IPS-NIHi11 (cell line): ENCODE measurements at regions not wholly inside any gene's neighbourhood (a gene's known extent, or its start where the extent isn't known, plus 50 kb on each side); places are given as distances from the start of the nearest gene placed in this dataset.
A peak's percentile ranks its signal among the peaks of the same experiment; 100 is the strongest.

Experiments used
- DNase-seq: peaks from one replicate; pipeline ENCODE4 v3.0.0; 2012; ENCODE audit warnings: mixed read lengths, low spot score

DNA sequence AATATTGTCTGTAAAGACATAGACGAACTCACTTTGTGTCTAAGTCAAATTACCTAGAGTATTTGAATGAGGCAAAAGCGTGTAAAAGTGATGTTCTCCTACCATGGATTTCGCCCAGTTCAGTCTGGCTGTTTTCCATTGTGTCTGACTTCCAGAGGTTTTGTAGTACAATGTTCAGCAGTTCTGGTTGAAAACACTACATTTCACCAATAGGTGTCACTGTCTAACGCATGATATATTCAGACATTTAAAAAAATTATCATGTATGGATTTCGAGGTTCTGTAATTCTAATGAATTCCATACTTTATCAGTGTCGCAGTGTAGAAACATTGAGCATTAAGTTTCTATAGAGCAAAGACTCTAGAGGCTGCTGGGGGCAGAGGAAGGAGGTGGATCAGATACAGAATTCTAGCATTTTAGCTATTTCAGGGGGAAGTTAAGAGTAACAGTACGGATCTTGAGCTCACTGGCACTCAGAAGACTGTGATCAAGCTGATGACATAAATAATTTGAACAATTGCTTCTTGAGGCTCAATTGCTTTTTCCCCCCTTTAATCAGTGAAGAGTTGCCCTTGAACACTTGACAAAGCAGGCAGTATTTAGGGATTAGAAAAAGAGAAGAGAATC is 196.9 kb upstream of the RHOBTB1 start:
- peak; percentile 28 for DNase-seq

DNA sequence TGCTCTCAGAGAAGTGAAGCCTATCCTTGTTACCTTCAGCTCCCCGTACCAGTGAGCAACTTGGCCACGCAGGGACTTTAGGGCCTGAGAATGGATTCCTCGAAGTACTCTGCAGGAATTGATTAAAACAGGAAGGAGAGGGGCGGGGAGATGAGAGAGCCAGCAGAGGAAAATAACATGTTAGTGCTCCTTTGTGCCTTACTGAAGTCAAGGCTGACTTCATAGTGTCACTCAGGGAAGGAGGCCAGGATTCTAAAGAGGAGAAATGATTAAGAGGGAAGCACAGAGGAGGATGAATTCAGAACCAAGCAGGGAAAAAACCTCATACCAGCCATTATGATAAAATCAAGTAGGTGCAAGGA is 195.6 kb upstream of the RHOBTB1 start:
- DNase-seq: no peak

DNA sequence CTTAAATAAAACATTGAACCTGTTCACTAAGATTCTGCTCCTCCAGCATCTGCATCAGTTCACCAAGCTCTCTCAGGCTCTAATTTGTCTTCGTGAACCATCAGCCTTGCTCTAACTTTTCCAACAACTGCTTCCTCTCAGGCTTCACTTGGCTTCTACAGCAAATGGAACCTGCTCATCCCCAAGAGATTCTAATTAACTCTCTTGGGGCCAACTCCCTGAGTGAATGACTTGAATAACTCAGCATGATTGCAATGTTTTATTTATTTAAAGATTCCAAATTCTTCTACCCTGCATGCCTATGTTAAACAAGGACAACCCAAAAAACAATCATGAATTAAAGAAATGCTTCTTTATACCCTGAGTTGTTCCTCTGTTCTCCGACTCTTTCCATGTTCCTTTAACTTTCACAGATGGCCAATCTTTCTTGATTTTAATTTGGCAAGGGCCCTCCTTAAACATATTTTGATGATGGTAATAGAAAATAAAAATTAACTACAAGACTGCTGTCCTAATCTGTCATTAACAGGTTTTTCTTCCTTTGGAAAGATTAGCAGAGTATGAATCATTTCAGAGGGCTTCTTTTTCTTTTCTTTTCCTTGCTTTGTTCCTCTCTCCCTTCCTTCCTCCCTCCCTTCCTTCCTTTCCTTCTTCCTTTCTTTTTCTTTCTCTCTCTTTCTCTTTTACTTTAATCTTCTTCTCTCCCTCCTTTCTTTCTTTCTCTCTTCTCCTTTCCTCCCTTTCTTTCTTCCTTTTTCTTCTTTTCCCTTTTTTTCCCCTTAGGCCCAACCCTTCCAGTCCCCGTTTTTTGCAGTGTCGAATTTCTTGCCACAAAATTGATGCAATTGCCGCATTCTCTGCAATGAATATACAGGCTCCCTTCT is 195.0 kb upstream of the RHOBTB1 start:
- no peak for DNase-seq

DNA sequence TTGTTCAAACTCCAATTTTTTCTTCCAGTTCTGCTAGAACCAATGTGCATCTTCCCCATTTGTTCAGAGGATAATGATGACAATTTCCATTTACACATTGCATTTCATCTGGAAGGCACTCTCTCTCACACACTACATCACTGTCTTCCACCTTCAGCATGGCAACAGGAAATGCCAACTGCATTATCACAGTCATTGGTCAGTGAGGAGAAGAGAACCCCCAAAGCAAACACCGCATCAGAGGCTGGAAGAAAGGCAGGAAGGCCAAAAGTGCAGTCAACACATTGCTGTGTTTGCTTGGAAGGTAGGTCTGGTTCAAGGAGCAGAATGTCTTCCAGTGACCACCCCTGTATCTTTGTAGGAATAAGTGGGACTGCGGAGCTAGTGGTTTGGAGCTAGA is 192.2 kb upstream of the RHOBTB1 start:
- DNase-seq: peak; percentile 5

DNA sequence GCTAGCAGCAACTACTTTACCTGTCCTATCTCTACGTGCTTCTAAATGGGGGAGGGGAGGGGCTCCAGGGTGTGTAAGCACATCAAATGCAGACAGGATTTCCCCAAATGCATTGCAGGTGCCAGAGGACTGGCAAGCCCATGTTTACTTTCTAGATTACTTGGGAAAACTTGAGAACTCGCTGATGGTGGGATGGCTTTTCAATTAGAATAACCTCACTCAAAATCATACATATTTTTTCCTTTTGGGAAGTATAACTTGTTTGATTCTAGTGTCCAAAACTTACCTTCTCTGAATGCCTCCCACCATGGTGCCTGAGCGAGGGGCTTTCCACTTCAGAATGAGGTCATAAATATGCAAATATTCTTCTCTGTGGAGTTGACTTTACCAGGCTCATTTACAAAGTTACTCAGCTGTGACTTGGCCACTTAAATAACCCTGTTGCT is 191.3 kb upstream of the RHOBTB1 start:
- no peak for DNase-seq

DNA sequence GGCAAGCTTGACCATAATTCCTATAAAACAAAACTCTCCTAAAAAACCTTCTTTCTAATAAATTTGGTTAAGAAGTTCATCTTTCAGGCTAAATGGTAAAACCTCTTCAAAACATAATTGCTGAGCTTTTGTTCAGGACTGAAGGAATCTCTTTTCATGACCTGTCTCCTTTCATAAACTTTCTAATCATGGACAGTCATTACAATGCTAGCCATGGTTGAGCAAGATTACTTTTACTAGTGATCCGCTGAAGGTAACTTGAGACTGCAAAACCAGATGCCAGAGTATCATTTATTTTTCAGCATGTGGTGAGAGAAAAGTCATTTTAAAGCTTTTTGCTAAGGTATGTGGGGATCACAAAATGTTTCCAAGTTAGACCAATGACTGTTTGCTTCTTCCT is 186.4 kb upstream of the RHOBTB1 start:
- no peak for DNase-seq

DNA sequence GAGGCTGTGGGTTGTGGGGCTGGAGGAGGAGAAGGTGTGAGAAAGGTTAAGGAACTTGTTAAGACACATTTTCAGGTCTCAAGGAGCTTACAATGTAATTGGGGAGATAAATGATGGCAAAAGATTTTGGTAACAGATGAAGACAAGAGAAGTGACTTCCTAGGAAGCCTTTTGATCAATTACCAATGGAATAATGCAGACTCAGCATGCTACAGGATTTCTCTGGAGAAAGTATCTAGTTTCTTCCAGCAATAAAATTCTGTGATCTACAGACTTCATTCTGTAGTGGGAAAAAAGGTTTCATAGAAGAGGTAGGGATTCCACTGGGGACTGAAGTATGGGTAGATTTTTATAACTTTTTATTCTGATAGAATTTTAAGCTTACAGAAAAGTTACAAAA is 184.2 kb upstream of the RHOBTB1 start:
- no peak for DNase-seq

DNA sequence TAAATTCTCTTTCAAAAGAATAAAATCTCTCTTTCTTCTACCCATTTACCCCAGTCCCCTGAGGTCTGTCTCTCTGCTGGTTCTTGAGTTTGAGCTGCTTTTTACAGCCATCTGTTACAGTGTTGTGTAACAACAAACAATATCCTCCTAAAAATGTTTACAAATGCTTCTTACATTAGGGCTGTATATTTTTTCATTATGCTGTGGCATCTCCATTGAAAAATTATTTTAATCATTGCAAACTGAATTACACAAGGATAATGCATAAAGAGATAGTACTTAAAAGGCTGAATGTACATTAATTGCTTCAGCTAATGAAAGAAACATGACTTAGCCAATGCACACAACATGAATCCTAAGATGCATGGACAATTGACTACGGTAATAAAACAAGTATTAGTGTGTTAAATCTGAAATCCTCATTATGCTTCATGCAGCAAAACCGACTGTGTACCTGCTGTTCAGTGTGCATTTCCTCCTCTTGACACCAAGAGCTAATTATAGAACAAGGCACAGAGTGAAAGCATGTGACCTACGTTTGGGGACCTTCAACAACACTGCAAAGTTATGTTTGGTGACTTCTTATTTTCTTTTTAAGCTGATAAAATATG is 181.7 kb upstream of the RHOBTB1 start:
- no peak for DNase-seq

DNA sequence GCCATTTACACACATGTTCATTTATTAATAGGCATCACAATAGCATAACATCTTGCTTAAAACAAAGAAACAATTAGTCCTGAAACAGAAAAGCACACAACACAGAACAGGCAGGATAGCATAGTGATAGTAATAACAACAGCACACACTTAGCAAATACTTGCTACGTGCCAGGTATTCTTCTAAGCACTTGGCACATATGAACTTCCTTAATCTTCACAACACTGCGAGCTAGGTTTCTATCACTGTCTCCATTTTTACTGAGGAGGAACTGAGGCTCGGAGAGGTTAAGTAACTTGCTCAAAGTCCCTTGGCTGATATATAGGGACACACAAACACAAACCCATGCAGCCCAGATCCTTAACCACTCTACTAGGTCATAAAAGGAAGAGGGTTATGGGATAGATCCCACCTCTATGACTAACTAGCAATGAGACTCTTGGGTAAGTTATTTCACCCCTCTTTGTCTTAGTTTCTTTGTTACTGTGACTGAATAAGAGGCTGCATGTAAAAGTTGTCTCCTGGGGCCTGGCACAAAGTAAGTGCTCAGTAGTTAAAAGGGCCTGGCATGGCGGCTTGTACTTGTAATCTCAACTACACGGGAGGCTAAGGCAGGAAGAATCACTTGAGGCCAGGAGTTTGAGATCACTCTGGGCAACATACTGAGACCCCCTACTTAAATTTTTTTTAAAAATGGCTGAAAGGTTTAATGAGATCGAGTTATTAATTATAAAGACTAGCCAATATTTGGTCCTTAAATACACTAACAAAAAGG is 181.0 kb upstream of the RHOBTB1 start:
- no peak for DNase-seq

DNA sequence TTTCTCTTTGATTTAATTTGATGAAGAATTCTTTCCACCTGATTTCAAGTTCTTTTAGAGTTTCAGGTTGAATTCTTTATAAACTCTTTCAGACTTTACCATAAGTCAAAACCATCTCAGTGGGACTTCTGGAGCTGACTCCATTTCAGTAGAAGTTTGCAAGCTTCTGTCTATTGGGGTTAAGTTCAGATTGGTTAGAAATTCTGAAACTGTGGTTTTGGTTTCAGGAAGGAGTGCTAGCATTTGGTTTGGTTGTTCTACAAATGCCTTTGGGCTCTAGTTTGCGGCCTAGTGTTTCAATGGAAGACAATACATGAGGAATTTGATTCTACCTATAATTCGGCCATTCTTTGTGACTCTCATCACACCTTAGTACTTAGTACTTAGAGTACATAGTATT is 176.8 kb upstream of the RHOBTB1 start:
- DNase-seq: no peak

DNA sequence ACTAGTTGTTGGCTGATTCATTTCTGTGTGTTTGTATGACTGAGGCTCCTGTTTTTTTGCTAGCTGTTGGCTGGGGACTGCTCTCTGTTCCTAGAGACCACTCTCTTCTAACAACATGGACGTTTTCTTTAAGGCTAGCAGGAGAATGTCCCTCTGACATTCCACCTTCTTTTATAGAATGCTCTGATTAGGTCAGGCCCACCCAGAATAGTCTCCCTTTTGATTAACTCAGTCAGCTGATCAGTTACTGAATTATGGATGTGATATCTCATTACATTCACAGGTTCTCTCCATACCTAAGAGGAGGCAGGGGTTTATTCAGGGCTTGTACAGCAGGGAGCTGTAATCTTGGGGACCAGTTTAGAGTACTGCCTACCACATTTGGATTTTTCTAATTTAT is 175.6 kb upstream of the RHOBTB1 start:
- DNase-seq: no peak

DNA sequence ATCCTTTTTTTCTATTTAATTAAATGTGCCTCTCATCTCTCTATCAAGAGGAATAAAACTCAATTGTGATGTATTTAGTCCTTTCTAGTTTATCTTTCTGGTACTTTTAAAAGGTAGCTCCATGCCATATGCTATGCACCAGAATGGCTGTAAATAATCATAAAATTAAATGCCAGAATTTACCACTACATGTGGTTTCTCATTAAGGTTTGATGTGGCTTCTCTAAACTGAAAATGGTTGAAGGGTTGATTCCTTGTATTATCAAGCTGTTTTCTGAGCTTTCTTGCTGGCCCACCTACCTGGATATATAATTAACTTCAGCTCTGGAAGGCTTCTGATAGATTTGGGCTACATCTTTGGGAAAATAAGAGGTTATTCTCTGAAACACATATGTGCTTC is 171.9 kb upstream of the RHOBTB1 start:
- DNase-seq: no peak

DNA sequence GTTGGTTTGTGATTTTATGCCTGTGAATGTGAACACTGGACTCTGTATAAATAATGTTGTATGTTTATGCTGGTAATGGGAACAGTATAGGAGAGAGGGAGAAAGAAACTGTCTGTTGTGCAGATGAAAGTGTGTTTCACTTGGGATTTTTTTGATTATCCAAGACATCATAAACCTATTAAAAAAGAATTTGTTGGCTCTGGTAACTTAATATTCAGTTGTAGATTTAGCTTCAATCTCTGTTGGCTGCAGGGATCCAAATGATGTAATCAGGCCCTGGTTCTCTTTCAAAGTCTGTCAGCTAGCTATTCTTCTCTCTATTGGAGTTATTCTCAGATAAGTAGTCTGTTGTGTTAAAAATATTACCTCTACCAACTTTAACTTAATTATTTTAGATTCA is 168.8 kb upstream of the RHOBTB1 start:
- no peak for DNase-seq

DNA sequence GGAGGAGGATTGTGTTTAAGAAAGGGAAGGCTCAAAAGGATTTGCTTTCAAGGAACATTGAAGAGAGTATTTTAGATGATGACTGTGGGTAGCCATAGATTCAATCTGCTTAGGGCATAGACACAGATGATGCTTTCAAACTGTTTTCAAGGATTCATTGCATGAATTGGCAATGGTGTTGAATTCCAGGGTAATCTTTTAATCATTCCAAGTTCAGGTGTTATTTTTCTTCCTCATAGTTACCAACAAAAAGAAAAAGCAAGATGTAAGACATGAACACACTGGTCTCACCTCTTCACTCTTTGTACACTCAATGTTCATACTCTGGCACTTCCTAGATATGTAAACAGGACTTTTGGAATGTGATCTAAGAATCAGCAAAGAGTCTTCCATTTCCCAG is 167.0 kb upstream of the RHOBTB1 start:
- DNase-seq: no peak

DNA sequence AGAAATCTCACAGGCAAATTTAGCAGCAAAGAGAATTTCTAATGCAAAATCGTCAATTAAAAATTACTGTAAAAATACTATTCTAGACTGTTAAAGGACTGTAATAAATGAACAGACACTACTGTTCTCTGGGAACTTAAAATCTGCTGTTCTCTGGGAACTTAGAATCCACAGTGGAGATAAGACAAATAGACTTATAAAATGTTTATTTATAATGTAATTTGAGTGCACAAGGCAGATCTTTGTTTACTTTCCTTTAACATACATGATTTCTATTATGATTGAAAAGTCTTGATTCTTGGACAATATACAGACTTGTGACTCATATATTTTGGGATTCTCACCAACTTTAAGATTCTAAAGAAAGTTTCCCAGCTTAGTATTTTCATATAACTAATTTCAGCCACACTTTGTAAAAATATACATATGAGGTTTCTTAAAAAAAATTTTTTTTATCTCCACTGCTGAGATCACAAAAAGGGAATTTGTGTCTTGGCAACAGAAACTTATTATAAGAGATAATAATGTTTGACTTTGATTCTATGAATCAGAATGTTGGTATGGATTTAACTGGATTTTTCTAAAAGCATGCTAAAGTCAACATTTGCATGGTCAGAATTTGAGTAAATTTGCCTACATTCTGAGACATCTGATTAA is 166.3 kb upstream of the RHOBTB1 start:
- no peak for DNase-seq

DNA sequence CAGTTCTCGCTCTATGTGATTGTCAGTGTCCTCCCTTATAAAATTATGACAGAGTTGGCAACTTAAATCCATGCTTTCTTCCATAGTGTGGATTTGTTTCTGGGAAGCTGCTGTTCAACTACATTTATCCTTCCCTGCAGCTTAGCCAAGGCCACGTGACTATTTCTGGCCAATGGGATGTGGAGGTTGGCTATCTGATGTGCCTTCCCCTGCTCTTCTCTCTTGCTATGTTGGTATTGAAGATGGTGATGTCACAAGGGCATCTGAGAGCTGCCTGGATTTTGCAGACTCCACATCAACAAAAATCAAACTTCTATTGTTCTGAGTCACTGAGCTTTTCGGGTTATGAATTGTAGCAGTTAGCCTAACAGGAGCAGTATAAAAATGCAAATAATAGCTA is 164.9 kb upstream of the RHOBTB1 start:
- DNase-seq: peak; percentile 14

DNA sequence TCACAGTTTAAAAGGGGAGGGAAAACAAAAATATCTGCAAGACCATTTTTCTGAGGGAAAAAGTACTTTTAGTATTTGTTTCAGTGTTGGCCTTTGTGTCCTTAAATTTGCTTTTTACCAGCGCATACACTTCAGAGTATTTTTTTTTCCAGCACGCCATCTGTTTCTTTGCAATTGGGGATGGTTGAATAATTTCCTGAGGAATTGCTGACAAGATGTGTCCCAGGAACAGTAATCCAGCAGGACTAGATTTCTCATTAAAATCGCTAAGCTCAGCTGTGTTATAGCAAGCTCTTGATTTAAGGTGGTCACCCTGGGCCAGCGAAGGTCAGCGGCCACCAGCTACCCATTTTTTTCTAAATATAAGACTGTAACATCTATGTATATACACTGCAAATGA is 156.9 kb upstream of the RHOBTB1 start:
- no peak for DNase-seq

DNA sequence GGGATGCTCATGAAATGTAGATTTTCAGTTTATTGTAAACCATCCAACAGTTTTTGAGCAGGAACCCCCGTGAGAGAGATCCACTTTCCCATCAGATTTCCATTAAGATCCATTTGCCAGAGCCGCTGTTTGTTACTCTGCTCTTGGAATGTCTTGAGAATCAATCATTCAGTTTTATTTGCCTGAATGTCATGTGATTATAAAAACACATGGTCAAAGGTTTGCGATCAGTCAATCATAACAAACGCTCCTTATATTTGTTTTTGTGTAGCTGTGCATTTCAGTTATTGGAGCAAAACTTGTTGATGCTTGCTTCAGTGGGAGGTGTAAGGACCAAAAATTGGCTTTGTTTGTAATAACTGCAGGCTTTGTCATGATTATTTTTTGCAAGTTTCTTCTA is 155.8 kb upstream of the RHOBTB1 start:
- DNase-seq: no peak

DNA sequence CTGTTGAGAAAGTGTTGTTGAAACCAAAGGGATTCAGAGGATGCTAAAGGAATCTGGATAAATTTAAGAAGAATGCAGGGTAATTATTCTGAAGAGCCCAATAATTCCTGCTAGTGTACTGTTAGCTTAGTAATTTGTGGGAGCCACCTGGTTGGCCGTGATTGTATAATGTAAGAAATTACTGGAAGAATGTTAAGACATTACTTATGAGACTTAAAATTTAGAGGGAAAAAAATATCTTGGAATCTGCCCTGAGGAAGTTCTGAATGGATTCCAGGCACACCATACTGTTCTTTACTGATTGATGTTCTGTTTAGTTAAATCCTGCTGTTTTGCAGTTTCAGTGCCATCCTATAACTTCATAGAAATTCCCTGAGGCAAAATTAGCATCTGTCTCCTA is 155.0 kb upstream of the RHOBTB1 start:
- DNase-seq: no peak

DNA sequence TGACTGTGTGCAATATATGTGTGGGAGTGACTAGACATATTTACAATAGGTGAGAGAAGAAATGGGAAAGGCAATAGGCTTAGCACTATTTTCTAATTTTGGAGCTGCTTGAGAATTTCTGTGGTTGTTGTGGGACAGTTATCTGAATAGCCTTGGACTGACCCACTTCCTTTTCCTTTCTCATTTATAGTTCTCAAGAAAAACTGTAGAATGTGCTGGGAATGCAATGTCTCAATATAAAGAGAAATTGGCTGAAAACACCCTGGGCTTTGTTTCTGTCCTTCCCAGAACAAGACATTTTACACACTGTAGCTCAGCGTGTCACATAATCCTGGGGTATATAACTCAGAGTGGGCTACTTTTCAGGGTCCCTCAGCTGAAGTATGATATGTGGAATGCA is 153.0 kb upstream of the RHOBTB1 start:
- DNase-seq: no peak

DNA sequence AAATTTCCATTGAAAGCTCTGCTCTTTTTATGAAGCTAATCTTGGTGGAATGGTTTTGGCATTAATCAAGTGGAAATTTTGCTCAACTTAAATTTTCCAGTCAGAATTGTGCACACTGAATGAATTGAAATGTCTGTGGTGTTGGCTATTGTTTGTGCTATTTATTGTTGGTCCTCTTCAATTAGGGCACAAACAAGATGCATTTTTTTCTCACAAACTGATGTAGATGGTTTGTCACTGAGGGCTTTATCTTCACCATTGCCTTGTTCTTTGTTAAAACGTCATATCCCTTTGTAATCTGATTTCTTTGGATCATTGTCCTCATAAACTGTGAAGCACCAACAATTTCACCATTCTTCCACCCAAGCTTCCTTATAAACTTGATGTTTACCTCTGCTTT is 152.1 kb upstream of the RHOBTB1 start:
- DNase-seq: no peak

DNA sequence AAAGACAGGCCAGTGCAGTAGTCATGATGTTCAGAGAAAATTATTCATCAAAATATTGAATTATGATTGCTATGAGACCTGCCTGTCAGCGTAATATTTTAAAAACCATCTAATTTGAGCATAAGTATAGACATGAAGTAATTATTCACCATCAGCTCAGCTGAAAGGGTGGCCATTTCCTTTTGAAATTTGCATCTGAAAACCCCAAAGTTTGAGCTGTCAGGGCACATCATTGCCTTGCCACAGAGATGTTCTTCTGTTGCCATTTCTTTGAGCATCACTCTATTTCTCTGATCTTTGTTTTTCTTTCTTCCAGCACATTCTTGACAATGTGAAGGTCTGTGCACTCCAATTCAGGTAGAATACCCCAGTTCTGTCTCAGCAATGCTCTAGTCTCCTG is 147.5 kb upstream of the RHOBTB1 start:
- no peak for DNase-seq
